Kidney (tissue), 13 donors: ENCODE measurements at regions not wholly inside any gene's neighbourhood (a gene's known extent, or its start where the extent isn't known, plus 50 kb on each side); places are given as distances from the start of the nearest gene placed in this dataset.

Source experiments
- DNase-seq, 5 donors: peaks; one replicate each; pipeline ENCODE4 v3.0.0-alpha.2; 2013 to 2020
- FAIRE-seq: peaks from 2 replicates; lab custom pipeline; 2012; peaks lifted over from hg19 to GRCh38; lab: Jason Lieb, UNC
- H3K27ac ChIP-seq, 2 donors: one replicate each; pipeline ENCODE4 v1.7.0; 2013; ENCODE audit warnings: low read depth in 2 of 2, low read length in 2 of 2, inconsistent platforms in 1 of 2
- H3K27me3 ChIP-seq: one replicate; pipeline ENCODE4 v1.7.1; 2013; ENCODE audit warnings: low read length, inconsistent platforms; ENCODE audit not compliant: control insufficient read depth, insufficient read depth
- H3K36me3 ChIP-seq, 3 donors: one replicate each; pipeline versions ENCODE4 v1.7.0 to v1.7.1; 2013; ENCODE audit warnings: low read length in 3 of 3, control low read depth in 1 of 3, inconsistent platforms in 1 of 3; ENCODE audit not compliant: insufficient read depth in 3 of 3, control insufficient read depth in 2 of 3
- H3K4me1 ChIP-seq, 3 donors: one replicate each; pipeline versions ENCODE4 v1.7.0 to v1.7.1; 2013; ENCODE audit warnings: low read length in 3 of 3, inconsistent platforms in 1 of 3, low read depth in 1 of 3; ENCODE audit not compliant: control insufficient read depth in 2 of 3, insufficient read depth in 2 of 3
- H3K4me3 ChIP-seq, 3 donors: one replicate each; pipeline versions ENCODE4 v1.7.0 to v1.8.1; 2013; ENCODE audit warnings: low read length in 3 of 3, control low read depth in 1 of 3, inconsistent platforms in 1 of 3
- H3K9ac ChIP-seq, 3 donors: one replicate each; pipeline versions ENCODE4 v1.7.0 to v1.7.1; 2013; ENCODE audit warnings: low read length in 3 of 3, control low read depth in 1 of 3, inconsistent platforms in 1 of 3
- H3K9me3 ChIP-seq, 3 donors: one replicate each; pipeline versions ENCODE4 v1.7.0 to v1.7.1; 2013; ENCODE audit warnings: low read length in 3 of 3, control low read depth in 1 of 3, inconsistent platforms in 1 of 3; ENCODE audit not compliant: control insufficient read depth in 2 of 3, insufficient read depth in 1 of 3
- intact Hi-C: fragments of 100-400 bp; cut with DNase I; formaldehyde crosslinking; loops from one replicate; pipeline ENCODE4 v1.11.1; 2022
- TF ChIP-seq, protein P1 (sequence below): IDR thresholded peaks from 3 replicates; pipeline ENCODE4 v1.5.1; 2012; ENCODE audit warnings: mild to moderate bottlenecking, moderate library complexity, borderline replicate concordance; ENCODE audit not compliant: insufficient read depth; ENCODE audit errors: extremely low read depth
- donor health status: control.
- donor health status: control.
- donor health status: control.
- donor health status: control.
- donor health status: control.
- donor health status: DM: yes; HTN: yes; CAD: no.
- donor health status: Normal renal cell carcinoma (clear cell type).

DNA sequence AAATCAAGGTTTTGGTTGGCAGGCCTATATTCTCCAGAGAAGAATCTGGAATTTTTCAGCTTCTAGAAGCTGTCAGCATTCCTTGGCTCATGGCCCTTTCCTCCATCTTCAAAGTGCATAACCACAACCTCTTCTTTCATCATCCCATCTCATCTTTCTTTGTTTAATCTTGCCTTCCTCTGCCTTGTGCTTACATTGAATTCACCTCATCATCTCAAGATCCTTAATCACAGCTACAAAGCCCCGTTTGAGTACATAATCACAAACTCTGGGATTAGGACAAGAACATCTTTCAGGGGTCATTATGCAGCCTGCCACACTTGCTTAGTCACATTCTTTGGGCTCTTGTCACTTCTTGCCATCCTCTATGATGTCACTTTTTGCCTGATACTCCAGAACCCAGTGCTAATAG lies 130.3 kb downstream of the FOXD1 start:
- H3K4me1 ChIP-seq: no peaks in the 10 kb centered on the region
- no peaks in the 10 kb centered on the region for H3K27me3 ChIP-seq
- DNase-seq (no peak), FAIRE-seq (no peak)
- H3K27ac ChIP-seq: no peak overlapping the region
- no peak overlapping the region for H3K4me3 ChIP-seq
- TF ChIP-seq, protein P1, sequence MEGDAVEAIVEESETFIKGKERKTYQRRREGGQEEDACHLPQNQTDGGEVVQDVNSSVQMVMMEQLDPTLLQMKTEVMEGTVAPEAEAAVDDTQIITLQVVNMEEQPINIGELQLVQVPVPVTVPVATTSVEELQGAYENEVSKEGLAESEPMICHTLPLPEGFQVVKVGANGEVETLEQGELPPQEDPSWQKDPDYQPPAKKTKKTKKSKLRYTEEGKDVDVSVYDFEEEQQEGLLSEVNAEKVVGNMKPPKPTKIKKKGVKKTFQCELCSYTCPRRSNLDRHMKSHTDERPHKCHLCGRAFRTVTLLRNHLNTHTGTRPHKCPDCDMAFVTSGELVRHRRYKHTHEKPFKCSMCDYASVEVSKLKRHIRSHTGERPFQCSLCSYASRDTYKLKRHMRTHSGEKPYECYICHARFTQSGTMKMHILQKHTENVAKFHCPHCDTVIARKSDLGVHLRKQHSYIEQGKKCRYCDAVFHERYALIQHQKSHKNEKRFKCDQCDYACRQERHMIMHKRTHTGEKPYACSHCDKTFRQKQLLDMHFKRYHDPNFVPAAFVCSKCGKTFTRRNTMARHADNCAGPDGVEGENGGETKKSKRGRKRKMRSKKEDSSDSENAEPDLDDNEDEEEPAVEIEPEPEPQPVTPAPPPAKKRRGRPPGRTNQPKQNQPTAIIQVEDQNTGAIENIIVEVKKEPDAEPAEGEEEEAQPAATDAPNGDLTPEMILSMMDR: no peak
- no peaks in the 10 kb centered on the region for H3K9me3 ChIP-seq
- intact Hi-C loops: no loop called here
- no peak overlapping the region for H3K9ac ChIP-seq
- no peaks in the 10 kb centered on the region for H3K36me3 ChIP-seq

DNA sequence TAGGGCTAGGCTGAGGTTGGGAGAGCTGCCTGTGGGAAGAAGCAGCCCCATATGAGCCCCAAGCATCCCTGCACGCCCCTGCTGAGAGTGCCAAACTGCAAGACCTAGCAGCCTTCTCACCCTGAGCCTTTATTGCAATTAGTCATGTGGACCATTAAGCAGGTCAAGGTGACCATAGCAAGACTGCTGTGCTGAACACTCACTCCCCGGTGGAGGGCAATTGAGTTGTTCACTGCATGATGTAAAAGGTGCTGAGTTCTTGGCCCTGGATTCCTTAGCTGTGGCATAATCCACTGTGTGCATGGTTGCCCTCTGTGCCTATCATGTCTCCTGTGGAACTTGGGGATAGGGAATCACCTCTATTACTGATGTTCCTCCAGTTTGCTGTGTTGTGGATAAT lies 131.1 kb downstream of the FOXD1 start:
- no peak for FAIRE-seq
- H3K9ac ChIP-seq: no peak overlapping the region
- H3K27me3 ChIP-seq: no peaks in the 10 kb centered on the region
- TF ChIP-seq, protein P1: no peak
- no peaks in the 10 kb centered on the region for H3K36me3 ChIP-seq
- no peak overlapping the region for H3K4me3 ChIP-seq
- H3K9me3 ChIP-seq: no peaks in the 10 kb centered on the region
- H3K27ac ChIP-seq: no peak overlapping the region
- intact Hi-C loops: no loop called here
- H3K4me1 ChIP-seq: no peaks in the 10 kb centered on the region
- peak in 2 of 5 donors; percentile 61 to 68 for DNase-seq

DNA sequence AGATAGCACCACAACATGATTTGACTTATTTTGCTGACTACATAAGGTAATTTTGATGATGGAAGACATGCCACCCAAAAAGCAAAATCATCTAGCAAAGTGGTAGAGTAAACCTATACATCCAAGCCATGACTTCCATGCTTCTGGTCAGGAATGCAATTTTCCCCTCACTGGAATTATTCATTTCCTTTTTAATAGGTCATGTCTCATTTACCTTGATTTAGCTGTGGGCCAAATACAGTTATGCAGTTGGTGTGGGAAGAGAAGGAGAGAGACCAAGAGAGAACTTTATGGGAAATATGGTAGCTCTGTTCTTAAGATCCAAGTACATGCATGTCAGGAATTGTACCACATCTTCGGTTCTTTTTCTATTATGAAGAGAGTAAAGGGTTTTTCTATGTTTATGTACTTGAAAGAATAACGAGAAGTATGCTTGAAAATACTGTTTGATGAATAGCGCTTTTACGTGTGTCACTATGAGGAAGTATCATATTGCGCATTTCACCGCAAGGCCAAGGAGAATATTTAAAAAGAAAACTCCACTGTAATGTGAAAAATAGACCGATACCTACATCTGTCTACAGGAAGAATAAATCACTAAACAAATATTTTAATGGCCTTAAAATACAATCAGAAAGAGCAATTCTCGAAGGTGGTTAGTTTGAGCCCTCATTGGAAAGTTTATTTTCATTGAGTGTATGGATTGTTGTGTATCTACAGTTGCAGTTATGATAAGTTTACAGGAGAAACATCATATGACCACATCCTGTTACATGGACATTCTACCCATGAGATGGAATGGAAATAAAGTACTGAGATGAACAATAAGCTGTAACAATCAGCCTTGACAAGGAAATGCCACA lies 134.0 kb downstream of the FOXD1 start:
- Histone ChIP-seq H3K27me3 (no peaks in the 10 kb centered on the region), H3K4me1 (no peaks in the 10 kb centered on the region), H3K36me3 (no peaks in the 10 kb centered on the region), H3K9ac (no peak overlapping the region), H3K27ac (no peak overlapping the region), H3K9me3 (no peaks in the 10 kb centered on the region), H3K4me3 (no peak overlapping the region)
- intact Hi-C loops: no loop called here
- TF ChIP-seq, protein P1: no peak
- DNase-seq (peak in 2 of 5 donors; percentile 59 to 66), FAIRE-seq (no peak)
